GM18499 (cell line): ENCODE measurements at regions not wholly inside any gene's neighbourhood (a gene's known extent, or its start where the extent isn't known, plus 50 kb on each side); places are given as distances from the start of the nearest gene placed in this dataset.

Experiments
- ATAC-seq: cut with Tn5 transposase; IDR thresholded peaks from one replicate; pipeline ENCODE4 v1.9.1; 2021; ENCODE audit warnings: moderate number of reproducible peaks; ENCODE audit not compliant: insufficient read depth, unreplicated experiment

GRCh38 chr5:125492977-125493376, 746.5 kb upstream of the ZNF608 start:
- ATAC-seq = no peak

GRCh38 chr5:125496393-125496792, 750.0 kb upstream of the ZNF608 start:
- no peak for ATAC-seq

- ATAC-seq = no peak
These were observed 751.2 kb upstream of the ZNF608 start for GRCh38 chr5:125497651-125498050.

- no peak for ATAC-seq
These were observed 753.3 kb upstream of the ZNF608 start for GRCh38 chr5:125499636-125500332.

GRCh38 chr5:125501396-125501795, 755.0 kb upstream of the ZNF608 start:
- ATAC-seq = no peak

GRCh38 chr5:125503946-125504345, 757.5 kb upstream of the ZNF608 start:
- no peak for ATAC-seq

- ATAC-seq = no peak
These were observed 758.7 kb upstream of the ZNF608 start for GRCh38 chr5:125505115-125505514.

GRCh38 chr5:125506124-125506523, 759.7 kb upstream of the ZNF608 start:
- ATAC-seq = no peak

GRCh38 chr5:125508225-125508624, 761.8 kb upstream of the ZNF608 start:
- ATAC-seq = no peak

GRCh38 chr5:125510651-125511050, 764.2 kb upstream of the ZNF608 start:
- ATAC-seq = no peak

GRCh38 chr5:125517973-125518550, 771.6 kb upstream of the ZNF608 start:
- ATAC-seq = no peak

GRCh38 chr5:125521289-125521688, 774.9 kb upstream of the ZNF608 start:
- ATAC-seq = no peak

GRCh38 chr5:125525356-125525755, 778.9 kb upstream of the ZNF608 start:
- ATAC-seq = no peak

GRCh38 chr5:125526966-125527365, 780.5 kb upstream of the ZNF608 start:
- ATAC-seq = no peak

- no peak for ATAC-seq
These were observed 782.4 kb upstream of the ZNF608 start for GRCh38 chr5:125528881-125529280.

GRCh38 chr5:125530833-125531615, 784.6 kb upstream of the ZNF608 start:
- no peak for ATAC-seq

- no peak for ATAC-seq
These were observed 789.7 kb upstream of the ZNF608 start for GRCh38 chr5:125536095-125536494.

GRCh38 chr5:125536582-125536981, 790.1 kb upstream of the ZNF608 start:
- no peak for ATAC-seq

GRCh38 chr5:125537661-125538060, 791.2 kb upstream of the ZNF608 start:
- ATAC-seq = no peak

GRCh38 chr5:125538469-125538868, 792.0 kb upstream of the ZNF608 start:
- ATAC-seq = no peak

- ATAC-seq = no peak
These were observed 794.6 kb upstream of the ZNF608 start for GRCh38 chr5:125541085-125541484.
